ENCODE measurements at regions not wholly inside any gene's neighbourhood (a gene's known extent, or its start where the extent isn't known, plus 50 kb on each side); places are given as distances from the start of the nearest gene placed in this dataset.

- no peak overlapping the region for H3K27ac ChIP-seq (ENCODE audit: low read depth, low read length)
- DNase-seq (ENCODE audit: low read depth, low spot score) = no peak
- ChIA-PET RAD21 (ENCODE audit: low non-redundant PET in 1 of 2, low total read pairs in 2 of 2, uncharacterized antibody in 2 of 2, unreplicated experiment in 2 of 2) (no interaction called here), CTCF (no interaction called here), POLR2A (interaction anchor here (1.3 kb wide), 1 partner anchor 10 kb away, joined by 3 read pairs; no protein-coding TSS in a partner anchor)
- intact Hi-C loops (cut with micrococcal nuclease) = no loop called here
- ATAC-seq = no peak
- no peak overlapping the region for H3K4me3 ChIP-seq (replicated peaks in 1 of 2; ENCODE audit: low read depth in 1 of 2, low read length in 2 of 2)
- no peaks in the 10 kb centered on the region for H3K9me3 ChIP-seq (ENCODE audit: control insufficient read depth in 1 of 2, insufficient read depth in 1 of 2, low read depth in 1 of 2, low read length in 2 of 2)
- no peak overlapping the region for H3K4me2 ChIP-seq (ENCODE audit: low read length)
- TF ChIP-seq REST (IDR thresholded peaks at IDR 0.05; ENCODE audit: low read depth) (no peak), ZFX (IDR thresholded peaks at IDR 0.05) (no peak), MAX (IDR thresholded peaks at IDR 0.05) (no peak), ELF1 (IDR thresholded peaks at IDR 0.05; ENCODE audit: borderline replicate concordance, low read depth) (no peak), ATF3 (IDR thresholded peaks at IDR 0.05) (no peak), POLR2AphosphoS5 (IDR thresholded peaks at IDR 0.05; ENCODE audit: low read depth, low read length) (no peak)
- H2AFZ ChIP-seq (ENCODE audit: low read depth, low read length, poor library complexity, severe bottlenecking) = no peak overlapping the region
- H3K4me1 ChIP-seq (ENCODE audit: control insufficient read depth in 1 of 2, insufficient read depth in 2 of 2, low read length in 2 of 2) = peaks cover 10 to 17% of the 10 kb centered on the region in 2 experiments
- H3K79me2 ChIP-seq (ENCODE audit: insufficient read depth, low read length) = no peaks in the 10 kb centered on the region
- no peaks in the 10 kb centered on the region for H4K20me1 ChIP-seq (ENCODE audit: insufficient read depth)
- H3K9ac ChIP-seq (ENCODE audit: low read length) = no peak overlapping the region
- H3K27me3 ChIP-seq (ENCODE audit: insufficient read depth, low read length) = no peaks in the 10 kb centered on the region
- no peaks in the 10 kb centered on the region for H3K36me3 ChIP-seq (ENCODE audit: control insufficient read depth in 1 of 2, insufficient read depth in 2 of 2, low read length in 2 of 2)
- no peaks in the 10 kb centered on the region for H3K9me2 ChIP-seq (ENCODE audit: insufficient read depth)
- no TSS peak for BruUV-seq (replicated peaks)
Measured at GRCh38 chr1:235021815-235022214, 106.8 kb downstream of the TOMM20 start.

- H3K9me2 ChIP-seq (ENCODE audit: insufficient read depth) = no peaks in the 10 kb centered on the region
- ChIA-PET RAD21 (ENCODE audit: low non-redundant PET in 1 of 2, low total read pairs in 2 of 2, uncharacterized antibody in 2 of 2, unreplicated experiment in 2 of 2) (no interaction called here), POLR2A (no interaction called here), CTCF (no interaction called here)
- intact Hi-C loops (cut with micrococcal nuclease) = no loop called here
- no peaks in the 10 kb centered on the region for H3K9me3 ChIP-seq (ENCODE audit: control insufficient read depth in 1 of 2, insufficient read depth in 1 of 2, low read depth in 1 of 2, low read length in 2 of 2)
- no peak for DNase-seq (ENCODE audit: low read depth, low spot score)
- no peaks in the 10 kb centered on the region for H3K36me3 ChIP-seq (ENCODE audit: control insufficient read depth in 1 of 2, insufficient read depth in 2 of 2, low read length in 2 of 2)
- no peak overlapping the region for H3K9ac ChIP-seq (ENCODE audit: low read length)
- H2AFZ ChIP-seq (ENCODE audit: low read depth, low read length, poor library complexity, severe bottlenecking) = no peak overlapping the region
- peaks cover 5 to 12% of the 10 kb centered on the region in 2 experiments for H3K4me1 ChIP-seq (ENCODE audit: control insufficient read depth in 1 of 2, insufficient read depth in 2 of 2, low read length in 2 of 2)
- no peak for ATAC-seq
- no peaks in the 10 kb centered on the region for H3K79me2 ChIP-seq (ENCODE audit: insufficient read depth, low read length)
- no peak overlapping the region for H3K27ac ChIP-seq (ENCODE audit: low read depth, low read length)
- TF ChIP-seq CBX3 (IDR thresholded peaks at IDR 0.05; ENCODE audit: low read depth) (no peak), ATF3 (IDR thresholded peaks at IDR 0.05) (no peak), FOSL1 (IDR thresholded peaks at IDR 0.05; ENCODE audit: low read depth) (no peak), SRF (IDR thresholded peaks at IDR 0.05; ENCODE audit: low read depth) (no peak), ELF1 (IDR thresholded peaks at IDR 0.05; ENCODE audit: borderline replicate concordance, low read depth) (no peak), RAD21 (IDR thresholded peaks at IDR 0.05; ENCODE audit: low read depth) (no peak), POLR2AphosphoS5 (IDR thresholded peaks at IDR 0.05; ENCODE audit: low read depth, low read length) (no peak), CTCF (IDR thresholded peaks at IDR 0.05 in 2 of 3, conservative IDR thresholded peaks at IDR 0.05 in 1 of 3; ENCODE audit: borderline replicate concordance in 1 of 3, insufficient read depth in 1 of 3, low read depth in 2 of 3, low read length in 2 of 3) (no peak)
- no peak overlapping the region for H3K4me3 ChIP-seq (replicated peaks in 1 of 2; ENCODE audit: low read depth in 1 of 2, low read length in 2 of 2)
- no peak overlapping the region for H3K4me2 ChIP-seq (ENCODE audit: low read length)
- no peaks in the 10 kb centered on the region for H4K20me1 ChIP-seq (ENCODE audit: insufficient read depth)
- no TSS peak for BruUV-seq (replicated peaks)
- no peaks in the 10 kb centered on the region for H3K27me3 ChIP-seq (ENCODE audit: insufficient read depth, low read length)
Measured at GRCh38 chr1:235021321-235021720, 107.3 kb downstream of the TOMM20 start.
